ENCODE measurements at regions not wholly inside any gene's neighbourhood (a gene's known extent, or its start where the extent isn't known, plus 50 kb on each side); places are given as distances from the start of the nearest gene placed in this dataset.
"Not testable (repeated sequence)": the region's sequence is repeated elsewhere in the genome, so short reads cannot be mapped to it uniquely, and the experiment has no call there.

DNA sequence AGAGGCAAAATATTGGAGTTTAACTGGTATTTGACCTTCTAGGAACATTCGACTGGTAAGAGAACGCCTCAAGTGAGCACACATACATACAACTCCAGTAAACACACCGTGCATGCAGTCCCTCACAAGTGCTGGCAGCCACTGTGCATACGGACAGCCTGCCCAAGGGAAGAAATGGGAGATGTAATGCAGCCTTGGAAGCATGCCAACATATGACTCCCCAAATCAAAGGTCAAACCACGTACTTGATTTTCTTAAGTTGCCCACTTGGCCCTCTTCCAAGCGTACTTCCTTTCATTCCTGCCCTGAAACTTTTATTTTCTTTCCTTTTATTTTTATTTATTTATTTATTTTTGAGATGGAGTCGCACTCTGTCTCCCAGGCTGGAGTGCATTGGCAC is 206.6 kb downstream of the SPRY1 start:
- DNase-seq = peak; percentile 13

DNA sequence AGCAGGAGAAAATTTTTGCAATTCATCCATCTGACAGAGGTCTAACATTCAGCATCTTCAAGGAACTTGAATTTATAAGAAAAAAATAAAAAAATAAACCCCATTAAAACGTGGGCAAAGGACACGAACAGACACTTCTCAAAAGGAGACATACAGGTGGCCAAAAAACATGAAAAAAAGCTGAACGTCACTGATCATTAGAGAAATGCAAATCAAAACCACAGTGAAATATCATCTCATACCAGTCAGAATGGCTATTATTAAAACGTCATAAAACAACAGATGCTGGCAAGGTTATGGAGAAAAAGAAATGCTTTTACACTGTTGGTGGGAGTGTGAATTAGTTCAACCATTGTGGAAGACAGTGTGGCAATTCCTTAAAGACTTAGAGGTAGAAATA is 209.2 kb downstream of the SPRY1 start:
- not testable (repeated sequence) for DNase-seq

DNA sequence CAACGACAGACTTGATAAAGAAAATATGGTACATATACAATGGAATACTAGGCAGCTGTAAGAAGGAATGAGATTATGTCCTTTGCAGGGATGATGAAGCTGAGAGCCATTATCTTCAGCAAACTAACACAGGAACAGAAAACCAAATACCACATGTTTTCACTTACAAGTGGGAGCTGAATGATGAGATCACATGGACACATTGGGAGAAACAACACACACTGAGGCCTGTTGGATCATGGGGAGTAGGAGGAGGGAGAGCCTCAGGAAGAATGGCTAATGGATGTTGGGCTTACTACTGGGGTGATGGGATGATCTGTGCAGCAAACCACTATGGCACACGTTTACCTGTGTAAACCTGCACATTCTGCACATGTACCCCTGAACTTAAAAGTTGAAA is 209.7 kb downstream of the SPRY1 start:
- DNase-seq = no peak

DNA sequence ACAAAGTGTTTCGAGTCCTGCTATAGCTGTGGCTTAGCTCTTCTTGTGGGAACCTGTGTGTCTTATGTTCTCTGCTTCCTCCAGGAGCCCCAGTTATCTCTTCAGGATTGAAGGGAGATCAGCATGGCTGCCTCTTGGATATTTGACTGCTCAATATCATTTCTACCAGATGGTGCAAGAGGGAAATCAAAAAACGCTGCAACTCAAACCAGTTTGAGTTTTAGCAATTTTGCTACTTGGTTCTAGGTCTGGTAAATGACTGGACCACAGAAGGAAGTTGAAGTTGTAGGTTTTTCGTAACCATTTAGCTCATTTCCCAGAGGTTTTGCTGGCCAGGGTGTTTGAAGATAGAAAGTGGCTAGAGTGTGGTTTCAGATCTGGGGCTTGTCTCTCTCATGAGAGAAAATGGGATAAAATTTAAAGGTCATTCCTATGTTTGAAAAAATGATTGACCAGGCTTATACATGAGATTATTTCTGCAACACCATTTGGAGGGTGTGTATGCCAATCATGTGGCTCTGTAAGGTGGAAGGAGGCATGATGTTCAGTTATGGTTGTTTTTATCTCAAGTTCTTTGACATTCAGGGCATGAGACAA is 210.4 kb downstream of the SPRY1 start:
- no peak for DNase-seq

DNA sequence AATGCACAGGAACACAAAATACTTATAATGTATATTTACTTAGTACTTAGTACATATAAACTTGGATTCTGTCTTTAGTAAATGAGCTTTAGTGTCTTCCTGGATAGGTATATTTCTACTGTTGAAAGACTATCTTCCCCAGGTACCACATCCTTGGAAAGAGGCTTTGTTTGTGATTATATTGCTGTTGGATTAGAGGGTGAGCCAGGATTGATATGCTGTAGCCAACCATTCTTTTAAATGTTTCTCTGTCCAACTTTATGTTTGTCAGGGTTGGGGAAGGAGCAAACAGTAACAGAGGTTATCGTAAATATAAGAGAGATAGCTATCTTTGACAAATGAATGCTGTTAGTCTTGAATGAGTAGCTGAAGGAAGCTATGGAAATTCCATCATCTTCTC is 213.2 kb downstream of the SPRY1 start:
- no peak for DNase-seq

DNA sequence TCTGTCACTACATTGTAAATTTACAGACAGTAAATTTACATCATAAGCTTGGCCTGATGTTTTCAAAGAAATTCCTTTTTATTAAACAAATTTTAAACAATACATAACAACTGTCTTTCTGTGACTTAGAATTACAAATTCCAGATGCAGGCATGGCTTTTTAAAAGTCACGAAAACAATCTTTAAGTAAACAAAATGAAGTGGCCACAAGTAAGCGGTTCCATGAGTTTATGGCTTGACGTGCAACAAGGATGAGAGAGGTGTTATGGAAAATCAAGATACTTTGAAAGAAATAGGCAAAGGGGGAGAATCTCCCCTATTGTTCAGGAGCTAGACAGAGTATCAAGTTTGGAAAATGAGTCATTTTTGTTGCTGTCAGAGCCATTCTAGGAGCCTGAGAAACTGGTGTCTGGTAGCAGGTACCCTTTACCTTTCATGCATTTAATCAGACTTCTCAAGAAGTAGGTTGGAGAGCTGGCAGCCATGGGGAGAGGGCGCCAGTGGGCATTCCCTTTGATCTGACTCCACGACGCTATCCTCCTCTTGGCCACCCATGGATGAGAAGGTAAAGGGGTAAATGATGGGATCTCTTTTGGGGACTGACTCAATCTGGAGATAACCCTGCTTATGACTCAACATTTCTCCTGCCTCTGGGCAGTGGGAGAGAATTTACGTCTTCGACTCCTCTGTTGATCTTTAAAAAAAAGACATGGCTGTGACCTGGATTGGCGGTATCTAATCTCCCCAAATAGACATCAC is 217.2 kb downstream of the SPRY1 start:
- DNase-seq = no peak

DNA sequence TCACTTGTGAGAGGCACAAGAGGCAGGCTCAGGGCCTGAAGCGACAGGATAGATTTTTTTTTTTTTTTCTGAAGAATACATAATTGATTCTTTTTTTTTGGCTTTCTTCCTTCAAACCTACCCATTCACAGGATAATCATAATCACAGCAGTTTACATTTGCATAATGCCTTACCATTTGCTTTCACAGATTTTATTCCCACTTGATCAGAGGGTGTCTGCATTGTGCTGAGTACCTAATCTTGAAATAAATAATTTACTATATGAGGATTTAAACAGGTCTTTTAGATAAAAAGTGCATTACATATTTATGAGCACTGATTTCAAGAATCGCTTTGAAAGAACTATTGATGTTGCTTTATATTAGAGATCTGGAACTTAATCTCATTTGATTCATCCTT is 219.3 kb downstream of the SPRY1 start:
- no peak for DNase-seq

DNA sequence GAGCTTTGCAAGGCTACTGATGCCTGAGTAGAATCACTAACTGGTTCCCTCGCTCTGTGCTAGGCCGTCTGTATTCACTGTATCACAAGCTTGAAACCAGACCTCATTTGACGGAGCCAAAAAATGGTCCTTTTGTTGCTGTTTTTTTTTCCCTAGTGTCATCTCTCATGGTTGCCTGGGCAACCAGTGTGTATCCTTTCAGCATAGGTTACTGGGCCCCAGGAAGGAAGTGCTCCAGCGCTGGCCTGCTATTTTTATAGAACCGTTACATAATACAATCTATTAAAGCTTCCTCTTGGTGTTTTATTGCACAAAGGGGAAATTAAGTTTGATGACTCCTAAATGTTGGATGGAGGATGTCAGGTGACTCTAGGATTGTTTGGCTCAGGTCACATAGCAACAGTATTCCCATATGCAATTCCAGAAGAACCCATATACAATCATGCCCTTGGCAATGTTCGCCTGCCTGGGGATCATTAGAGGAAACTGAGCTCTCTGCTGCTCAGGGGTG is 220.4 kb downstream of the SPRY1 start:
- peak; percentile 46 for DNase-seq

DNA sequence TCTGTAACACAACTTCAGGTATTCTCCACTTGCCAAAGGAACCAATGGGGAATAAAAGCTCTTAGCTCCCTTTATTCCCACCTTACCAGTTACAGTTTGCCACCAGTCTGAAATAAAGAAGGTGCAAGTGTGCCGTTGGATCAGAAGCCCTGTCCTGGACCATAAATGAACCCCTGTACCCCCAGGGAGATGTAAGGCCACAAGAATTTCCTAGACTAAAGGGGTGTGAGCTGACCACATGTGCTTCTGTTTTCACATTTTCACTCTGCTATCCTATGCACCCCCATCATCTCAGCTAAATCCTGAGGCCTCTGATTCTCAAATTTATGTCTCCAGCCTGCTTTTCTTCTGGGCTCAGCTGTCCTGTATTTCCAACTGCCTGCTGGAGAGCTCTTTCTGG is 221.2 kb downstream of the SPRY1 start:
- DNase-seq = no peak

DNA sequence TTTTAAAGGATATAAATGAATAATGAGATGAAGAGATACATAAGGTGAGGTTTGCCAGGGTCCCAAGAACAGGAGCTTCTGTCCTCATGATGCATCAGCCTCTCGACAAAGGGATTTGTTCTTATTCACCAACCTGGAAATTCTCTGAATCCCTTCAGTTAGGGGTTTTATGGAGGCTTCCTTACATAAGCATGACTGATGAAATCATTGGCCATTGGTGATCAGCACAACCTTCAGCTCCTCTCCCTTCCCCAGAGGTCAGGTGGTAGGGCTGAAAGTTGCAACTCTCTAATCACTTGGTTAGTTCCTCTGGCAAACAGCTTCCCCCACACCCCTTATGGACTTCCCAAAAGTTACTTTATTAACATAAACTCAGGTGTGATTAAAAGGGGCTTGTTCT is 222.0 kb downstream of the SPRY1 start:
- DNase-seq = no peak

DNA sequence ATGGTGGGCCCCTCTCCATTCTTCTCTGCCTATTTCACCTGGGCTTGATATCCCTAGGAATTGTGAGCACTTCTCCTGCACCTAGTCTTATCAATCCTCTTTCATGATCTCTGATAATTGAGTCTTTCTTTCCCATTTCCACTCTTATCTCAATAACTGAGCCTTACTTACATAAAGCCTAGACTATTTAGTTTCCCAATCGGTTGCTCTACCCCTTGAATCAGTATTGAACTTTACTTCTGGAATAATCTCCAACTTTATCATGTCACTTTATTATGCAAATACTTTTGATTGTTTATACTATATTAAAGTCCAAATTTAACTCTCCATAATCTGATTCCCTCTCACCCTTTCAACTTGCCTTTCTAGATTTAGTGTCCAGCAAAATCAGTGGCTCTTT is 222.7 kb downstream of the SPRY1 start:
- DNase-seq = no peak

DNA sequence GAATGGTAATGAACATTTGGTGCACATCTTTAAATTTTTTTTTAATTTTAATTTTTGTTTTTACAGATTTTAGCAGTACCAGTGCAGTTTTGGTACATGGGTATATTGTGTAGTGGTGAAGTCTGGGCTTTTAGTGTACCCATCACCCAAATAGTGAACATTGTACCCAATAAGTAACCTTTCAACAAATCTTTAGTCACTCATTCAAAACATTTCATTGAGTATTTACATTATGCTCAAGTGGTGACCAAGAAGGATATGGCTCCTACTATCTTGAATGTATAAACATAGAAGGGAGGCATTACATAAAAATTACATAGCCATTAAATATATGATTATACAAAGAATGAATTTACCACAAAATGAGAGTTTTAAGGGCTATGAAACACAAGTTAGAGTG is 223.3 kb downstream of the SPRY1 start:
- no peak for DNase-seq

DNA sequence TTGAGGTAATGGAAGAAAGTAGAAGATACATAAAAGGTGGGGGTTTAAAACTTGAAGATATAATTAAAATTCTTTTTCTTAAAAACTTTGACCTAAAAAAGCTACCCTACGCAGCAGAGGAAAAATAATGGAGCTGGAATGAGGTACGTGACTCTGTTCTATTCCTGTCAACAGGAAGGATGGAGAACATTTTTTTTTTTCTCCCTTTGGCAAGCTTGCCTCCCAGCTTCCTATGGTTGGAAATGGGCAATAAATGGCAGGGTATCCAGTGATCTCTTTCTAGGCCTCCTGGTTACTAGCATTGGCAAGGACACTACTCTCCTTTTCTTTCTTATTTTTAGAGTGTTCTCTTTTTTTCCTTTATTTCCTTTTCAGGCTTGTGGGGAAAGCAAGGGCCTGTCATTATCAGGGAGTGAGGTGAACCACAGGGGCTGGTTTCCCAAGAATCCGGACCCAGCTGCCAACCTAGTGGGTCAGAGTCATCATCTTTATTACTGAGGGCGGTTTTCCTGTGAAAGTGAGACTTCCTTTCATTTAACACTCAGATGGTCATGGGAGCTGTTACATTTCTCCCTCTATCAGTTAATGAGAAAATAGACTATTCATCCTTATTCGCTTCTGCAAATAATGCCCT is 224.6 kb downstream of the SPRY1 start:
- DNase-seq = no peak

DNA sequence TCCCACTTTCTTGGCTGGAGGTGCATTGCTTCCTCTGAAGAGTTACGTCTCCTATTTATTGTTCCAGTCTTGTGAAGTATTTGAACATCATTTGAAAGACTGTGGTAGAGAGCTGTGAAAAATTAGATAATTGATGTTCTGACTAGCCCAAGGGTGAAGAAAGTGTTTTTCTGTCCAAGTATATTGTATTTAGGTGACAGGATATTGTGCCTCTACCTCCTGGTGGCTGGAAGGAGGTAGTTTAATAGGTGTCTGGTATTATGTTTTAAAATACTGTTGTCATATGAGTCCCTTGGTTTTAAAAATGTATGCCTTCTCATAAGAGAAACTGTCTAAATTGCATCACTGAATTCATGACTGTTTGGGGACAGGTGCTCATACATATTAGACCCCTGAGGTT is 226.0 kb downstream of the SPRY1 start:
- no peak for DNase-seq

DNA sequence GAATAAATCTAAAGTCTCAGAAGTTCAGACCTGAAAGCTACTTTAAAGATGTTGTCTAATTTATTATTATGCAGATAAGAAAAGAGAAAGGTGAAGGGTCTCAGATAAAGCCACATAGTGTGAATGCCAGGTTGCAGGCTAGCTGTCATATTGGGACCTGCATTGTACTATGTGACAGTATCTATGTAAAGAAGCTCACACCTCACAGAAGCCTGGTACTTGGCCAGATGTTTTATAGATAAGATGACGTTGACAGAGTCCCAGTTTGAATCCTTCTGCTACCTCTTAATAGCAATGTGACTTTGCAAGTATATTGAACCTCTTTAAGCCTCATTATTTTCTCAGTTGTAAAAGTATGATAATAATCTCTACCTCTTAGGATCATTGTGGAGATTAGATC is 227.0 kb downstream of the SPRY1 start:
- DNase-seq = no peak

DNA sequence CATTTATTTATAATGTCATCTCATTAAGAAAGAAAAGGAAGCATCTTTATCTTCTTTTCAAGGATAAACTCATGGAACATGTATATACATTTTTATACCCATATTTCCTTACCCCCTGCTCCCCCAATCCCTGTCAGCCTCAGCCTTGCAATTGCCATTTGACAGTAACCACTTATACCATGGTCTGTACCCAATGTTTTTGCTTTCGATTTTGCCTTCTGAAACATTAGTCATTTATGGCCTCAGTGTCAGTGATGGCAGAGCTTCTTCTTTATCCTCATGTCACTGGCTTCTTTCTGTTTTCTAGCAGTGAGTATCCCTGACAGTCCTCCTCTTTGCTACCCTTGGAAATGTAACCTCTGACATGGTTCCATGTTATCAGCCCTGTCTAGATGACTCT is 228.4 kb downstream of the SPRY1 start:
- DNase-seq = no peak

DNA sequence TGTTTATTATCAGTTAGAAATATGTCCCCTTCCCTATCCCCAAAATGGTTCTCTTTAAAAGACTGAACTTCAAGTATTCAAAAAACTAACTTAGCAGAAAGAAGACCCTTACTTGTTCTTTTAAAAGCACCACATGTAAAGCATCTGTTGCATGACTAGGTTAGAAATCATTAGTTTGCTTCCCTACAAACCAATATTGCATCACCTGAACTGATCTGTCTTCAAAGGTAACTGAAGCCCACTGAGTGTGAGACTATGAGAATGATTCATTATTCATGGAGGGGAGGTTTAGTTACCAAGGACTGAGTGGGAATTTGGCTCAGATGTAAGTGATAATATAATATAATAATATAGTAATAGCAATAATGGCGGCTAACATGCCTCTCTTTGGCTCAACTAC is 231.7 kb downstream of the SPRY1 start:
- DNase-seq = no peak

DNA sequence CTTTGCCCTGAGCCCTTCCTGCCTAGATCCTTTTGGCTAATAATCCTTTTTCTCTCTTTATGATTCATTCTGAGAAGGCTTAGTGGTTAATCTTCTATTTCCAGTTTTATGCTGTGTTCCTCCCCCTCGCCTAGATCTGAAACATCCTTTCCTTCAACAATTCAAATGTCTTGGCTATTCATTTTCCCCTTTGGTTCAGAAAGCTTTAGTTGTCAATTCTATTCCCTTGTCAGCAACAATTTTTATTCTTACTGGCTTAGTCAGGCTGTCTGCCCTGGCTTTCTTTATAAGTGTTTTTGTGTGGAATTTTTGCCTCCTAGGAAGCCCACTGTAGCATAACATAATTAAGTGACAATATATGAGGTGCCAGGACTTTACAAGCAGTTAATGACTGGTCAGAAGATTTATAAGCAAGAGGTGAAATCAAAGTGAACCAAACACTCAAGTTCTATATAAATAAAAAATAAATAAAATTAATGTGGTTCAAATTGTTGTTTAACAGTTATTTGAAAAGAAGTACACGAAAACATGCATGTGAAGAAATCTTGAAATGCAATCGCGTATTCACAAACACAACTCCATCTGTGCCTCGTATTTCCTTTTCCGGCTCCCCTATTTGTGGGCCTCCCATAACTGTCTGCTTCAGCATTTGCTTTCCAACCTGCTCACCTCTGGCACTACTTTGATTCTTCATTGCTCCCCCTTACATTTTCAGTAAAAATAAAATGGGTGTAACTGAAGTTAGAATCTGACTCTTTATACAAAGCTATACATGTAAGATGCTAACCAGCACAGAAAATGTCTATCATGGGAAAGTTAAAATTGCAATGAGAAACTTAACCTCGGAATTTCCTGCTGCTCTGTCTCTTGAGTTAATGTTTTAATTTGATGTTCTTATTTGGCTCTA is 235.4 kb downstream of the SPRY1 start:
- no peak for DNase-seq

DNA sequence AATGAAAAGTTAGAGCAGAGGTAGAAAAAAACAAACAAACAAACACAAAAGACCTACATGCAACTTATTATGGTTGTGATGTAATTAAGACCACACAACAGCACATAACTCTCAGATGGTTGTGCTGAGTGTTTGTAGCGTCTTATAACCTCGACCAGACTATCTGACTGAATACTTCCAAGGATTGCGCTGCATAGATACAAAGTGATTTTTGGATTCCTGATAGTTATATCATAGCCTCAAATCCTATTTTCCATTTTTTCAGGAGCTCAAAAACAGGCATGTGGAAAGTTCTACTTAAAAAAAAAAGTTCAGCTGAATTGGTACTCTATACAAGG is 236.1 kb downstream of the SPRY1 start:
- DNase-seq = no peak

DNA sequence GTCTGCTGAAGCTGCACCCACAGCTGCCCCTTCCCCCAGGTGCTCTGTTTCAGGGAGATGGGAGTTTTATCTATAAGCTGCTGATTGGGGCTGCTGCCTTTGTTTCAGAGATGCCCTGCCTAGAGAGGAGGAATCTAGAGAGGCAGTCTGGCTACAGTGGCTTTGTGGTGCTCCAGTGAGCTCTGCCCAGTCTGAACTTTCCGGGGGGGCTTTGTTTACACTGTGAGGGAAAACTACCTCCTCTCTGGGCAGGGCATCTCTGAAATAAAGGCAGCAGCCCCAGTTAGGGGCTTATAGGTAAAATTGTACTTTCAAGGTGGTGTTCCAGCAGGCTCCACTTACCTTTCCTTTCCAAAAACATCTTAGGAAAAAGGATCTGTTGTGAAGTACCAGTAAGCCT is 242.2 kb downstream of the SPRY1 start:
- no peak for DNase-seq

DNA sequence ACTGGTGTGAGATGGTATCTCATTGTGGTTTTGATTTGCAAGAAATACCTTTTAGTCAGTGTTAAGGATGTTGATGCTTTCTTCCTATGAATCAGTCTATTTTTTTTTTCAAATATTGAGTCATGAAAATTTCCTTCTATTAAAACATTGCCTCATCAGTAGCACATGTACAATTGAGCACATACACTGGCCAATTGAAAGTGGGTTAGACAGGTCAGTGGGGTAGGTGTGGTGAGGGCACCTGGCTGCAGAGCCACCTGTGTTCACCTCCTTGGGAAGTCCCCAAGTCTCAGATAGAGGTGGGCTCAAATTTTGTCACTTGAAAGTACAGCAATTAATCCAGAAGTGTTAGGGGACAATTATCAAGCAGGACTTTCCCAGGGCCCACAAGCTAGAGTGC is 243.7 kb downstream of the SPRY1 start:
- no peak for DNase-seq

DNA sequence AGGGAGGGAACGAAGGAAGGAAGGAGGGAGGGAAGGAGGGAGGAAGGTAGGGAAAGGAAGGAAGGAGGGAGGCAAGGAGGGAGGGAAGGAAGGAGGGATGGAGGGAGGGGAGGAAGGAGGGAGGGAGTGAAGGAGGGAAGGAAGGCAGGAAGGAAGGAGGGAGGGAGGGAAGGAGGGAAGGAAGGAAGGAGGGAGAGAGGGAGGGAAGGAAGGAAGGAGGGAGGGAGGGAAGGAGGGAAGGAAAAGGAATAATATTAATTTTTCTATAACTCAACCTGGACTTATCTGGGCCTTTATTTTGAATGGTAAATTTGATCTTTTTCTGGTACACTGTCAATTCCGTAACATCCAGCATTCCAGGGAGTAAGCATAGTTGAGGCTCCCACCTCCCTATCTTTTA is 244.2 kb downstream of the SPRY1 start:
- DNase-seq = no peak

DNA sequence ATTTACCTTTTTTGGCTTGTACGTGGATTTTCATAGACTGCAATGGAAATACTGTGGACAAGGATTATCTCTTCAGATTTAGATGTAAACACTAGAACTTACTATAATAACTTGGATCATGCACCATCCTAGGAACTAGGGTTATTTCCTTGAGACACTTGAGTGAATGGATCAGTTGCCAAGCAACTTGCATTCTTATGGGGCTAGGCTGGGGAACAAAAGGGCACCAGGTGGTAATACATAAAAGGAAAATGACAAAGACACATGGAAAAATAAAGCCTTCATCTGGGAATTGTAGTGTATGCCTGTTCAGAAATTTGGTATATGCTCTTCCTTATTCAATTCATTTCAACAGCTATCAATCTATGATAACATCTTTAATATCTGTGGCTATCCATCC is 247.1 kb downstream of the SPRY1 start:
- no peak for DNase-seq

Data from CD4-positive, alpha-beta T cell treated with Interleukin-6 for 4 hours (primary cell).